ENCODE measurements at regions not wholly inside any gene's neighbourhood (a gene's known extent, or its start where the extent isn't known, plus 50 kb on each side); places are given as distances from the start of the nearest gene placed in this dataset.

- Histone ChIP-seq H3K4me1 (ENCODE audit: control insufficient read depth, insufficient read depth, low read length) (no peaks in the 10 kb centered on the region), H3K79me2 (ENCODE audit: control insufficient read depth, insufficient read depth, low read length) (no peaks in the 10 kb centered on the region), H3K27ac (ENCODE audit: control insufficient read depth, insufficient read depth) (no peak overlapping the region), H3K9me3 (replicated peaks; ENCODE audit: control insufficient read depth, insufficient read depth, low read length) (no peaks in the 10 kb centered on the region), H3K36me3 (ENCODE audit: control insufficient read depth in 2 of 2, insufficient read depth in 2 of 2, low read length in 1 of 2) (no peaks in the 10 kb centered on the region), H3K27me3 (replicated peaks in 1 of 2; ENCODE audit: control insufficient read depth in 2 of 2, insufficient read depth in 2 of 2, low read length in 1 of 2) (peaks cover 0 to 4% of the 10 kb centered on the region in 2 experiments; a peak in 2 of 4 replicates), H2AFZ (ENCODE audit: control insufficient read depth, low read depth, low read length) (no peak overlapping the region), H4K20me1 (ENCODE audit: control insufficient read depth, insufficient read depth) (no peaks in the 10 kb centered on the region; the same call in 1 of the 2 replicates), H3K9ac (ENCODE audit: control insufficient read depth, insufficient read depth, low read length) (no peak overlapping the region), H3K4me3 (no peak overlapping the region), H3K4me2 (ENCODE audit: control insufficient read depth, insufficient read depth) (no peak overlapping the region)
- intact Hi-C loops (cut with micrococcal nuclease; ENCODE audit: unreplicated experiment) (no loop called here), in situ Hi-C loops (cut with MboI) (no loop called here)
- no peak for ATAC-seq
- CTCF ChIA-PET, result no interaction called here
- RAD21 ChIA-PET (ENCODE audit: unreplicated experiment), result no interaction called here
- DNase-seq (ENCODE audit: low read depth, low spot score), result no peak
- WGBS (ENCODE audit: insufficient coverage, insufficient replicate concordance, low lambda C conversion rate, missing lambda C conversion rate), result 29% methylated on average over 1 of the region's 1 CpG
- FAIRE-seq, result no peak
- SMC1A ChIA-PET (ENCODE audit: uncharacterized antibody, unreplicated experiment), result no interaction called here
- no TSS peak for BruUV-seq (replicated peaks)
- POLR2A ChIA-PET, result interaction anchor here (0.6 kb wide), 1 partner anchor 87 kb away, joined by 4 read pairs; no protein-coding TSS in a partner anchor
- no peak for TF ChIP-seq SUPT20H (IDR thresholded peaks at IDR 0.05; ENCODE audit: borderline replicate concordance, control insufficient read depth, low read depth, low read length)
These were observed 184.7 kb downstream of the PHETA1 start for GRCh38 chr12:111184161-111184560.

- Histone ChIP-seq H3K36me3 (ENCODE audit: control insufficient read depth in 2 of 2, insufficient read depth in 2 of 2, low read length in 1 of 2) (no peaks in the 10 kb centered on the region), H3K4me2 (ENCODE audit: control insufficient read depth, insufficient read depth) (no peak overlapping the region), H4K20me1 (ENCODE audit: control insufficient read depth, insufficient read depth) (no peaks in the 10 kb centered on the region; the same call in 1 of the 2 replicates), H3K4me3 (no peak overlapping the region), H3K4me1 (ENCODE audit: control insufficient read depth, insufficient read depth, low read length) (no peaks in the 10 kb centered on the region), H3K79me2 (ENCODE audit: control insufficient read depth, insufficient read depth, low read length) (no peaks in the 10 kb centered on the region), H3K27me3 (replicated peaks in 1 of 2; ENCODE audit: control insufficient read depth in 2 of 2, insufficient read depth in 2 of 2, low read length in 1 of 2) (peaks cover 0 to 4% of the 10 kb centered on the region in 2 experiments; a peak in 2 of 4 replicates), H3K27ac (ENCODE audit: control insufficient read depth, insufficient read depth) (no peak overlapping the region), H3K9me3 (replicated peaks; ENCODE audit: control insufficient read depth, insufficient read depth, low read length) (no peaks in the 10 kb centered on the region), H2AFZ (ENCODE audit: control insufficient read depth, low read depth, low read length) (no peak overlapping the region), H3K9ac (ENCODE audit: control insufficient read depth, insufficient read depth, low read length) (no peak overlapping the region)
- RAD21 ChIA-PET (ENCODE audit: unreplicated experiment), result no interaction called here
- intact Hi-C loops (cut with micrococcal nuclease; ENCODE audit: unreplicated experiment) (no loop called here), in situ Hi-C loops (cut with MboI) (no loop called here)
- FAIRE-seq (no peak), DNase-seq (ENCODE audit: low read depth, low spot score) (no peak), ATAC-seq (no peak)
- POLR2A ChIA-PET, result no interaction called here
- CTCF ChIA-PET, result no interaction called here
- SMC1A ChIA-PET (ENCODE audit: uncharacterized antibody, unreplicated experiment), result no interaction called here
- 5% methylated on average over 2 of the region's 2 CpGs for WGBS (ENCODE audit: insufficient coverage, insufficient replicate concordance, low lambda C conversion rate, missing lambda C conversion rate)
- BruUV-seq (replicated peaks), result no TSS peak
- TF ChIP-seq NFYA (IDR thresholded peaks at IDR 0.05; ENCODE audit: borderline replicate concordance, low read depth, low read length) (no peak), ZNF274 (IDR thresholded peaks at IDR 0.05; ENCODE audit: insufficient read depth, insufficient read length) (no peak), NR2C1 (IDR thresholded peaks at IDR 0.05) (no peak), RELB (IDR thresholded peaks at IDR 0.05; ENCODE audit: low read depth) (no peak), YBX1 (IDR thresholded peaks at IDR 0.05) (no peak), TAF1 (IDR thresholded peaks at IDR 0.05; ENCODE audit: borderline replicate concordance, low read depth, low read length) (no peak), E4F1 (IDR thresholded peaks at IDR 0.05; ENCODE audit: borderline replicate concordance, partially characterized antibody) (no peak), STAT3 (IDR thresholded peaks at IDR 0.05; ENCODE audit: low read depth, low read length) (no peak), MYC (IDR thresholded peaks at IDR 0.05; ENCODE audit: insufficient read depth, insufficient read length, insufficient replicate concordance, low read length, severe bottlenecking) (no peak), IRF3 (IDR thresholded peaks at IDR 0.05) (no peak)
These were observed 185.8 kb downstream of the PHETA1 start for GRCh38 chr12:111183094-111183493.
